Endothelial cell of umbilical vein (primary cell): ENCODE measurements at regions not wholly inside any gene's neighbourhood (a gene's known extent, or its start where the extent isn't known, plus 50 kb on each side); places are given as distances from the start of the nearest gene placed in this dataset.

Experiments
- BruUV-seq: library from RNA; stranded (reverse); fragments of 400-500 nt; replicated peaks from 2 replicates; lab custom pipeline; 2021; lab: Mats Ljungman, UMichigan
- CTCF ChIA-PET: fragments of 300-600, 350-600 bp; sonication (Branson Sonifier 250); formaldehyde crosslinking; loops from one replicate; lab custom pipeline; 2021; ENCODE audit warnings: antibody characterized with exemption, inconsistent platforms; lab: Charles Lee
- POLR2A ChIA-PET: fragments of 300-600, 350-600 bp; sonication (Branson Sonifier 250); formaldehyde crosslinking; loops from one replicate; lab custom pipeline; 2021; ENCODE audit warnings: antibody characterized with exemption, inconsistent platforms; lab: Charles Lee
- DNase-seq: peaks from one replicate; pipeline ENCODE4 v3.0.0-alpha.2; 2011; ENCODE audit warnings: low read depth, low spot score
- FAIRE-seq: peaks from 2 replicates; lab custom pipeline; 2011; peaks lifted over from hg19 to GRCh38; lab: Jason Lieb, UNC
- H2AFZ ChIP-seq: 2 replicates; pipeline ENCODE4 v1.6.0; 2012; ENCODE audit warnings: low read depth, low read length, control low read depth, inconsistent platforms
- H3K27ac ChIP-seq: 2 replicates; pipeline ENCODE4 v1.5.1; 2011; ENCODE audit warnings: low read depth, mild to moderate bottlenecking, control low read depth, low read length, moderate library complexity; ENCODE audit not compliant: insufficient read depth
- H3K27me3 ChIP-seq, 2 experiments: 2 replicates each; pipeline versions ENCODE4 v1.6.0 to v1.6.1; 2011; ENCODE audit warnings: low read length in 2 of 2, mixed read lengths in 1 of 2; ENCODE audit not compliant: control insufficient read depth in 2 of 2, insufficient read depth in 2 of 2
- H3K36me3 ChIP-seq, 2 experiments: 2 replicates in 1 of 2; 3 replicates in 1 of 2; pipeline ENCODE4 v1.5.1; 2011; ENCODE audit warnings: low read length in 2 of 2, mild to moderate bottlenecking in 1 of 2, moderate library complexity in 1 of 2; ENCODE audit not compliant: control insufficient read depth in 2 of 2, insufficient read depth in 2 of 2; ENCODE audit errors: extremely low read depth in 1 of 2
- H3K4me1 ChIP-seq: 3 replicates; pipeline ENCODE4 v1.5.1; 2011; ENCODE audit warnings: mild to moderate bottlenecking, low read length; ENCODE audit not compliant: control insufficient read depth, insufficient read depth; ENCODE audit errors: extremely low read depth
- H3K4me2 ChIP-seq: 2 replicates; pipeline ENCODE4 v1.6.1; 2011; ENCODE audit warnings: low read length, control low read depth, mixed read lengths; ENCODE audit not compliant: insufficient read depth
- H3K4me3 ChIP-seq, 3 experiments: fragments of 200-600 bp in 1 of 3; sonication (generic), shearing (Covaris generic) in 1 of 3; replicated peaks in 1 of 3; 2 replicates each; pipeline ENCODE4 v1.5.1; 2011 to 2016; ENCODE audit warnings: control low read depth in 3 of 3, low read length in 3 of 3, mild to moderate bottlenecking in 2 of 3, inconsistent platforms in 1 of 3, low read depth in 1 of 3, moderate library complexity in 1 of 3; ENCODE audit not compliant: insufficient read depth in 1 of 3
- H3K79me2 ChIP-seq: 2 replicates; pipeline ENCODE4 v1.6.0; 2012; ENCODE audit warnings: low read length, inconsistent platforms; ENCODE audit not compliant: control insufficient read depth, insufficient read depth
- H3K9ac ChIP-seq: replicated peaks from 2 replicates; pipeline ENCODE3; 2011; ENCODE audit warnings: low read length, control low read depth; ENCODE audit not compliant: insufficient read depth; ENCODE audit errors: extremely low read depth
- H3K9me1 ChIP-seq: replicated peaks from 3 replicates; pipeline ENCODE4 v1.6.0; 2011; ENCODE audit warnings: mild to moderate bottlenecking, low read length; ENCODE audit not compliant: control insufficient read depth, insufficient read depth; ENCODE audit errors: extremely low read depth
- H3K9me3 ChIP-seq: replicated peaks from 2 replicates; pipeline ENCODE4 v1.5.1; 2012; ENCODE audit warnings: low read length, inconsistent platforms; ENCODE audit not compliant: control insufficient read depth, insufficient read depth
- H4K20me1 ChIP-seq: replicated peaks from 2 replicates; pipeline ENCODE3; 2011; ENCODE audit warnings: mild to moderate bottlenecking, low read length; ENCODE audit not compliant: control insufficient read depth, insufficient read depth; ENCODE audit errors: extremely low read depth
- CTCF ChIP-seq, 2 donors: IDR thresholded peaks; 1 replicate in 1 of 2; 2 replicates in 1 of 2; pipeline ENCODE4 v1.5.1; 2011; ENCODE audit warnings: low read length in 2 of 2, mild to moderate bottlenecking in 2 of 2, moderate library complexity in 2 of 2, control low read depth in 1 of 2, inconsistent platforms in 1 of 2, low read depth in 1 of 2; ENCODE audit not compliant: insufficient read depth in 1 of 2; ENCODE audit errors: extremely low read depth in 1 of 2
- EZH2 ChIP-seq: IDR thresholded peaks from 2 replicates; pipeline ENCODE4 v1.6.1; 2012; ENCODE audit warnings: borderline replicate concordance, low read depth, mild to moderate bottlenecking, moderate library complexity, low read length, inconsistent platforms; ENCODE audit not compliant: severe bottlenecking
- FOS ChIP-seq: IDR thresholded peaks from 2 replicates; pipeline ENCODE4 v1.6.1; 2011; ENCODE audit warnings: mild to moderate bottlenecking, low read length, moderate library complexity, borderline replicate concordance; ENCODE audit not compliant: insufficient read depth
- GATA2 ChIP-seq: IDR thresholded peaks from 2 replicates; pipeline ENCODE4 v1.7.0; 2011; ENCODE audit warnings: low read depth, mild to moderate bottlenecking, moderate library complexity, mixed read lengths, low read length; ENCODE audit not compliant: insufficient read length, insufficient read depth
- JUN ChIP-seq: IDR thresholded peaks from 2 replicates; pipeline ENCODE4 v1.6.1; 2011; ENCODE audit warnings: borderline replicate concordance, low read depth; ENCODE audit not compliant: insufficient read length, insufficient read depth
- MAX ChIP-seq: IDR thresholded peaks from 2 replicates; pipeline ENCODE4 v1.6.1; 2011; ENCODE audit not compliant: insufficient read depth, insufficient read length
- MYC ChIP-seq: IDR thresholded peaks from one replicate; pipeline ENCODE4 v1.6.1; 2011; ENCODE audit warnings: mild to moderate bottlenecking, low read depth, low read length
- POLR2A ChIP-seq: IDR thresholded peaks from 2 replicates; pipeline ENCODE4 v1.6.1; 2012; ENCODE audit warnings: low read depth, mild to moderate bottlenecking, control low read depth, low read length
- POLR2AphosphoS5 ChIP-seq: IDR thresholded peaks from 2 replicates; pipeline ENCODE4 v1.6.1; 2012; ENCODE audit warnings: low read depth, mild to moderate bottlenecking, control low read depth, low read length, moderate library complexity; ENCODE audit not compliant: insufficient read depth
- dilution Hi-C: fragments of 300-500 bp; cut with MboI; formaldehyde crosslinking; loops from one replicate; pipeline ENCODE4 v1.15.0; 2019; ENCODE audit warnings: low sequenced_read_pairs; ENCODE audit not compliant: extremely low pct_ligation_motif_present
- intact Hi-C: fragments of 100-400 bp; cut with micrococcal nuclease; formaldehyde crosslinking; loops from one replicate; pipeline ENCODE4 v1.10.0; 2022

GRCh38 chrX:10073671-10074070, 83.1 kb upstream of the CLCN4 start:
- Histone ChIP-seq H3K9ac (no peak overlapping the region), H3K4me2 (no peak overlapping the region), H3K9me3 (no peaks in the 10 kb centered on the region), H3K36me3 (peaks cover 0 to 2% of the 10 kb centered on the region in 2 experiments), H4K20me1 (no peaks in the 10 kb centered on the region), H3K9me1 (no peaks in the 10 kb centered on the region), H3K79me2 (peaks cover 27% of the 10 kb centered on the region), H2AFZ (no peak overlapping the region), H3K4me1 (no peaks in the 10 kb centered on the region), H3K4me3 (no peak overlapping the region), H3K27me3 (no peaks in the 10 kb centered on the region), H3K27ac (no peak overlapping the region)
- CTCF ChIA-PET = no interaction called here
- intact Hi-C loops (no loop called here), dilution Hi-C loops (no loop called here)
- FAIRE-seq (no peak), DNase-seq (no peak)
- TF ChIP-seq JUN = no peak
- TF ChIP-seq FOS = no peak
- BruUV-seq = no TSS peak
- POLR2A ChIA-PET = no interaction called here

GRCh38 chrX:10074241-10074941, 82.4 kb upstream of the CLCN4 start:
- POLR2A ChIA-PET = no interaction called here
- intact Hi-C loops = no loop called here

More at GRCh38 chrX:10074241-10074941, 82.4 kb upstream of the CLCN4 start:
- dilution Hi-C loops = no loop called here
- H3K4me2 ChIP-seq = no peak overlapping the region
- no TSS peak for BruUV-seq
- H3K27ac ChIP-seq = no peak overlapping the region
- H3K9ac ChIP-seq = no peak overlapping the region
- H3K36me3 ChIP-seq = peaks cover 0 to 2% of the 10 kb centered on the region in 2 experiments
- no peaks in the 10 kb centered on the region for H3K9me1 ChIP-seq
- FAIRE-seq (peak; percentile 44), DNase-seq (no peak)
- no peaks in the 10 kb centered on the region for H3K9me3 ChIP-seq
- no peak overlapping the region for H3K4me3 ChIP-seq
- CTCF ChIA-PET = interaction anchor here (1.0 kb wide), 1 partner anchor 16 kb away, joined by 3 read pairs; no protein-coding TSS in a partner anchor
- TF ChIP-seq MAX (no peak), FOS (no peak), CTCF (IDR thresholded peaks at IDR 0.05; ENCODE audit: extremely low read depth in 1 of 2, insufficient read depth in 1 of 2, low read depth in 1 of 2, low read length in 2 of 2) (no peak), JUN (no peak), POLR2A (no peak), EZH2 (no peak), POLR2AphosphoS5 (no peak), GATA2 (no peak), MYC (no peak)
- no peak overlapping the region for H2AFZ ChIP-seq
- no peaks in the 10 kb centered on the region for H4K20me1 ChIP-seq
- H3K27me3 ChIP-seq = no peaks in the 10 kb centered on the region
- peaks cover 26% of the 10 kb centered on the region for H3K79me2 ChIP-seq
- H3K4me1 ChIP-seq = no peaks in the 10 kb centered on the region
